IMR-90 (cell line): ENCODE measurements at regions not wholly inside any gene's neighbourhood (a gene's known extent, or its start where the extent isn't known, plus 50 kb on each side); places are given as distances from the start of the nearest gene placed in this dataset.

ENCODE experiments used
- ATAC-seq: fragments of 200-7000 bp; cut with Tn5 transposase; 2 replicates; pipeline ENCODE4 v1.9.1; 2020; ENCODE audit warnings: low read depth, mild to moderate bottlenecking, moderate library complexity
- BruUV-seq: library from RNA; stranded (reverse); fragments of 400-500 nt; replicated peaks from 2 replicates; lab custom pipeline; 2021; lab: Mats Ljungman, UMichigan
- CTCF ChIA-PET: fragments of 300-600 bp; formaldehyde crosslinking; extraction: SDS; loops from one replicate; lab custom pipeline; 2021; ENCODE audit warnings: antibody characterized with exemption; lab: Yijun Ruan, JAX
- POLR2A ChIA-PET: fragments of 300-600 bp; sonication (Branson Sonifier 250); formaldehyde crosslinking; loops from one replicate; lab custom pipeline; 2022; ENCODE audit warnings: antibody characterized with exemption; ENCODE audit not compliant: unreplicated experiment; lab: Charles Lee
- DNase-seq: peaks from one replicate; pipeline ENCODE4 v3.0.0; 2013
- H2AFZ ChIP-seq: replicated peaks from 2 replicates; pipeline ENCODE3; 2013; ENCODE audit warnings: low read length, mild to moderate bottlenecking; ENCODE audit not compliant: poor library complexity
- H2AK5ac ChIP-seq: 2 replicates; pipeline ENCODE4 v1.6.1; 2013; ENCODE audit warnings: low read depth, low read length, inconsistent platforms
- H2AK9ac ChIP-seq: replicated peaks from 2 replicates; pipeline ENCODE3; 2013; ENCODE audit warnings: mild to moderate bottlenecking, low read depth, low read length, moderate library complexity; ENCODE audit not compliant: poor library complexity
- H2BK120ac ChIP-seq: 2 replicates; pipeline ENCODE4 v1.6.1; 2013; ENCODE audit warnings: low read depth, low read length, inconsistent platforms
- H2BK15ac ChIP-seq: 3 replicates; pipeline ENCODE4 v1.6.1; 2013; ENCODE audit warnings: low read depth, low read length, inconsistent platforms
- H2BK20ac ChIP-seq: 2 replicates; pipeline ENCODE4 v1.6.1; 2013; ENCODE audit warnings: low read depth, mild to moderate bottlenecking, inconsistent platforms, low read length, moderate library complexity
- H2BK5ac ChIP-seq: 2 replicates; pipeline ENCODE4 v1.6.1; 2013; ENCODE audit warnings: mild to moderate bottlenecking, low read depth, low read length, inconsistent platforms; ENCODE audit not compliant: poor library complexity, severe bottlenecking
- H3K14ac ChIP-seq: replicated peaks from 2 replicates; pipeline ENCODE4 v1.6.1; 2013; ENCODE audit warnings: low read depth, low read length, inconsistent platforms
- H3K18ac ChIP-seq: 2 replicates; pipeline ENCODE4 v1.6.1; 2013; ENCODE audit warnings: low read depth, low read length, control low read depth
- H3K23ac ChIP-seq: 2 replicates; pipeline ENCODE4 v1.6.1; 2013; ENCODE audit warnings: low read depth, low read length, inconsistent platforms
- H3K27ac ChIP-seq: 2 replicates; pipeline ENCODE4 v1.5.1; 2013; ENCODE audit warnings: mild to moderate bottlenecking, control low read depth, low read length; ENCODE audit not compliant: insufficient read depth
- H3K27me3 ChIP-seq: 2 replicates; pipeline ENCODE4 v1.6.1; 2013; ENCODE audit warnings: low read length; ENCODE audit not compliant: control insufficient read depth, insufficient read depth
- H3K36me3 ChIP-seq: 2 replicates; pipeline ENCODE4 v1.6.1; 2013; ENCODE audit warnings: low read length, mixed read lengths; ENCODE audit not compliant: control insufficient read depth, insufficient read depth
- H3K4ac ChIP-seq: 2 replicates; pipeline ENCODE4 v1.6.1; 2013; ENCODE audit warnings: low read depth, low read length, inconsistent platforms
- H3K4me1 ChIP-seq: 2 replicates; pipeline ENCODE4 v1.6.1; 2013; ENCODE audit warnings: low read length, mixed read lengths; ENCODE audit not compliant: control insufficient read depth, insufficient read depth
- H3K4me2 ChIP-seq: 2 replicates; pipeline ENCODE4 v1.6.1; 2013; ENCODE audit warnings: low read depth, mild to moderate bottlenecking, control low read depth, low read length, moderate library complexity
- H3K4me3 ChIP-seq: 2 replicates; pipeline ENCODE4 v1.5.1; 2013; ENCODE audit warnings: low read depth, mild to moderate bottlenecking, control low read depth, low read length, moderate library complexity; ENCODE audit not compliant: insufficient read depth
- H3K56ac ChIP-seq: 2 replicates; pipeline ENCODE4 v1.6.1; 2013; ENCODE audit warnings: low read length, inconsistent platforms; ENCODE audit not compliant: insufficient read depth; ENCODE audit errors: extremely low read depth
- H3K79me1 ChIP-seq, 2 experiments: 2 replicates each; pipeline ENCODE4 v1.6.1; 2013; ENCODE audit warnings: low read length in 2 of 2, inconsistent platforms in 1 of 2, low read depth in 1 of 2
- H3K9ac ChIP-seq: 2 replicates; pipeline ENCODE4 v1.6.1; 2013; ENCODE audit warnings: low read depth, low read length, control low read depth
- H3K9me1 ChIP-seq: 2 replicates; pipeline ENCODE4 v1.6.1; 2013; ENCODE audit warnings: low read length, inconsistent platforms; ENCODE audit not compliant: insufficient read depth
- H3K9me3 ChIP-seq: 2 replicates; pipeline ENCODE4 v1.6.1; 2013; ENCODE audit warnings: low read length; ENCODE audit not compliant: control insufficient read depth, insufficient read depth
- H4K20me1 ChIP-seq: 2 replicates; pipeline ENCODE4 v1.6.1; 2013; ENCODE audit warnings: low read length, inconsistent platforms; ENCODE audit not compliant: insufficient read depth
- H4K5ac ChIP-seq: 2 replicates; pipeline ENCODE4 v1.6.1; 2013; ENCODE audit warnings: mild to moderate bottlenecking, low read depth, low read length, control low read depth
- H4K8ac ChIP-seq, 2 experiments: 2 replicates each; pipeline ENCODE4 v1.6.1; 2013; ENCODE audit warnings: low read depth in 2 of 2, low read length in 2 of 2, control low read depth in 1 of 2, inconsistent platforms in 1 of 2
- H4K91ac ChIP-seq: 2 replicates; pipeline ENCODE4 v1.6.1; 2013; ENCODE audit warnings: low read depth, low read length, inconsistent platforms; ENCODE audit not compliant: insufficient read depth
- CEBPB ChIP-seq: IDR thresholded peaks from 2 replicates; pipeline ENCODE4 v1.6.1; 2012; ENCODE audit warnings: low read depth, low read length, improper control_type of control experiment
- FOS ChIP-seq: fragments of 150-350 bp; IDR thresholded peaks from 2 replicates; pipeline ENCODE4 v1.6.1; 2016; ENCODE audit warnings: low read depth, low read length
- WGBS, 2 experiments: methylation state at CpG; one replicate each; pipeline versions ENCODE4 v1.1.5 to v1.1.7; 2013; ENCODE audit warnings: missing lambda C conversion rate in 2 of 2; ENCODE audit not compliant: insufficient read length in 1 of 2; ENCODE audit errors: extremely low coverage in 2 of 2; 5-methylcytosine and 5-hydroxymethylcytosine counted together
- dilution Hi-C: fragments of 300-500 bp; cut with HindIII; formaldehyde crosslinking; loops from one replicate; pipeline ENCODE4 v1.14.3; 2018; ENCODE audit warnings: low sequenced_read_pairs; ENCODE audit not compliant: unreplicated experiment
- in situ Hi-C: fragments of 300-500 bp; cut with MboI; formaldehyde crosslinking; loops from 3 replicates; pipeline ENCODE4 v1.14.3; 2019; ENCODE audit warnings: low sequenced_read_pairs, inconsistent platforms, mixed read lengths
- intact Hi-C: fragments of 100-400 bp; cut with micrococcal nuclease; formaldehyde crosslinking; loops from 2 replicates; pipeline ENCODE4 v1.10.0; 2022

- H3K18ac ChIP-seq = no peak overlapping the region
- H2BK20ac ChIP-seq = no peak overlapping the region
- dilution Hi-C loops = no loop called here
- no peaks in the 10 kb centered on the region for H3K4me1 ChIP-seq
- H3K36me3 ChIP-seq = no peaks in the 10 kb centered on the region
- no peak overlapping the region for H2AK9ac ChIP-seq
- BruUV-seq = no TSS peak
- no peak overlapping the region for H2AK5ac ChIP-seq
- no peaks in the 10 kb centered on the region for H3K27me3 ChIP-seq
- no peaks in the 10 kb centered on the region for H4K20me1 ChIP-seq
- in situ Hi-C loops = no loop called here
- no CpG with 5 or more reads among the region's 2 CpGs for WGBS, 2 experiments
- no peaks in the 10 kb centered on the region for H3K79me1 ChIP-seq
- no peak overlapping the region for H4K8ac ChIP-seq
- intact Hi-C loops = no loop called here
- no peak overlapping the region for H3K27ac ChIP-seq
- H3K9me3 ChIP-seq = peaks cover 2% of the 10 kb centered on the region; the same call in 1 of the 2 replicates
- H2BK120ac ChIP-seq = no peak overlapping the region
- no peaks in the 10 kb centered on the region for H3K9me1 ChIP-seq
- DNase-seq (no peak), ATAC-seq (no peak)
- H4K91ac ChIP-seq = no peak overlapping the region
- H3K56ac ChIP-seq = no peak overlapping the region
- H3K4me3 ChIP-seq = no peak overlapping the region
- CTCF ChIA-PET = no interaction called here
- H3K4me2 ChIP-seq = no peak overlapping the region
- no peak overlapping the region for H3K9ac ChIP-seq
- H2BK5ac ChIP-seq = no peak overlapping the region
- H2BK15ac ChIP-seq = no peak overlapping the region
- POLR2A ChIA-PET = no interaction called here
- H3K14ac ChIP-seq = no peak overlapping the region
- TF ChIP-seq CEBPB = no peak
- no peak for TF ChIP-seq FOS
- H4K5ac ChIP-seq = no peak overlapping the region
- H3K23ac ChIP-seq = no peak overlapping the region
- H3K4ac ChIP-seq = no peak overlapping the region
- no peak overlapping the region for H2AFZ ChIP-seq
Observed at GRCh38 chr1:72932025-72932424, 649.7 kb upstream of the NEGR1 start.
